ENCODE measurements at regions not wholly inside any gene's neighbourhood (a gene's known extent, or its start where the extent isn't known, plus 50 kb on each side); places are given as distances from the start of the nearest gene placed in this dataset.

DNA sequence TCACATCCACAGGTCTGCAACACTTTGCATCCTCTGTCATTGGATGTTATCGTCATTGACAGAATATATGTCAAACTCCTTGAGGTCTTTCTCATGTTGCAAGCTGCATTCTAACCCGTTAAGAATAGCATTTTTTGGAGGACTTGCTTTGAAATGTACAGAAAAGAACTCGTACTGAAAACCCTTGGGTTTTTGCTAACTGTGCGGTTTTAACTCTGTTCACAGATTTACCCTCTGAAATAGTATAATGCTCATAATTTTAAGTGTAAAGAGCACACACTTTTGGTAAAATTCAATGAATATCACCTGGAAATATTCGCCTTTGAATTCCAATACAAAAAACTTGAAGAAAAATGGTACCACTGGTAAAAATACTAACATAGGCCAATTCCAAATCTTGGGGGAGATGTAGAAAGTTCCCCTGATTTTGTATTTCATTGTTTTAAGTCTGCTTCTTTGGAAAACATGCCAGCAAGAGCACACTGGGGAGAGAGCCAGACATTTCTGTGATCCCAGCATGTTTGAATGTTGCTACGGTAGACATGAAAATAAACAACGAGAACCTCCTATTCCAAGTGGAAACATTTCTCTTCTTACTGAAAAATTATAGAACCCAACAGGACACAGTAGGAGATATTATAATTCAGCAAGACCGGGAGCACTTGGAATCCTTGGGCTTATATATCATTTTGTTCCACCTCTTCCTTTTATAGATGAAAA, 446.0 kb downstream of the AEBP2 start:
- no peaks in the 10 kb centered on the region for H3K27me3 Mint-ChIP-seq
- ATAC-seq (no peak), DNase-seq (no peak)
- peaks cover 0 to 6% of the 10 kb centered on the region in 2 donors for H3K9me3 Mint-ChIP-seq
- H3K4me1 Mint-ChIP-seq = no peaks in the 10 kb centered on the region
- H3K27ac Mint-ChIP-seq = no peak overlapping the region
- H3K4me3 Mint-ChIP-seq = no peak overlapping the region

DNA sequence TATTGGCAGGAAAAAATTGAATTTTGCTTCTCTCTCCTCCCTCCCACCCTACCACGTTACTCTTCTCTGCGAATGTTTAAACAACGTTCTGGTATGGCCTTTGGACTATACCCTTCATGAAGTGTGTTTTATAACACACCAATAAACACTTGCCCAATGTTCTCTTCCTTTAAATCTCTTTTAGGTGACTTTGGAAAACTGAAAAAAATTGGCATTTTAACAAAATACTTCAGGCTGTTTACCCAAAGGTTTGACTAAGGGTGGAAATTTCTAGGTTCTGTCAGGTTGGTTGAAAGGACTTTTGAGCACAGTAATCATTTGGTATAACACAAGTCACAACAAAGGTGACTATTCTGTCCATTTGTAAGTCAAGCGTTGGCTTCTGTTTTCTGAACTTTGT, 446.8 kb downstream of the AEBP2 start:
- Mint-ChIP-seq H3K4me3 (no peak overlapping the region), H3K9me3 (peaks cover 0 to 6% of the 10 kb centered on the region in 2 donors), H3K27me3 (no peaks in the 10 kb centered on the region), H3K4me1 (no peaks in the 10 kb centered on the region), H3K27ac (no peak overlapping the region)
- DNase-seq (no peak), ATAC-seq (no peak)

DNA sequence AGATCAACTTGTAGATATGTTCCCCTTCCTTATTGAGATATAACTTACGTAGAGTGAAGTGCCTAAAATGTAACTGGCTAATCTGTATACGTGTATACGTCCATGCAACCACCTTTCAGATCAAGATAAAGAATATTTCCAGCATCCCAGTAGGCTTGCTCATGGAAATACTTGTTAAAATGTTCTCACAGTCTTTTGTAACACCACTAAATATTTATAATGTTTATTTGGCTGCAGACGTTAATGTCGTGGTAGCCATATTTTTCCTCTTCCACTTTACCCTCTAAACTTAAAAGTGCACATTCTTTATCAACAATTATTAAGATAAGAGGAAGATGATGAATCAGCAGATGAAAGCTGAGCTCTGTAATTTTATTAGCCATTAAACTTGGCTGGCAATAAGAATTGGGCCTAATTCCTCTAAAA, 447.4 kb downstream of the AEBP2 start:
- Mint-ChIP-seq H3K27ac (no peak overlapping the region), H3K4me3 (no peak overlapping the region), H3K4me1 (no peaks in the 10 kb centered on the region), H3K27me3 (no peaks in the 10 kb centered on the region), H3K9me3 (peaks cover 0 to 6% of the 10 kb centered on the region in 2 donors)
- ATAC-seq (no peak), DNase-seq (no peak)

DNA sequence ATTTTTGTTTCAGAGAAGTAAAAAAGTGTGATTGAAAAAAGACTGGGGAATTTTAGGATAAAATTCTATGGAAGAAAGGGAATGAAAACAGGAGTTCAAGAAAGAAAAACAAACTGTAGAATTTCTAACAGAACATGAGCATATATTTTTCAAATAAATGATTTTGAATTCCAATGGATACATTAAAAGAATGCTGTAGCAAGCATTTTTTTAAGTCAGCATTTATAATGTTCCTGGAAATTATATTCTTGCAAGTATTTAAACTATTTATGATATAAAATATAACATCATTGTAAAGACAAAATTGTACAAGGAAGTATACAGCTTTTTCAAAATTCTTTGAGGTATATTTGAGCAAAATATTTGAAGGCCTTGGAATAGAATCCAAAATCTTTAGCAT, 450.7 kb downstream of the AEBP2 start:
- no peak for ATAC-seq
- DNase-seq = no peak
- Mint-ChIP-seq H3K27me3 (no peaks in the 10 kb centered on the region), H3K9me3 (no peaks in the 10 kb centered on the region), H3K27ac (no peak overlapping the region), H3K4me1 (peaks cover 17% of the 10 kb centered on the region), H3K4me3 (no peak overlapping the region)

DNA sequence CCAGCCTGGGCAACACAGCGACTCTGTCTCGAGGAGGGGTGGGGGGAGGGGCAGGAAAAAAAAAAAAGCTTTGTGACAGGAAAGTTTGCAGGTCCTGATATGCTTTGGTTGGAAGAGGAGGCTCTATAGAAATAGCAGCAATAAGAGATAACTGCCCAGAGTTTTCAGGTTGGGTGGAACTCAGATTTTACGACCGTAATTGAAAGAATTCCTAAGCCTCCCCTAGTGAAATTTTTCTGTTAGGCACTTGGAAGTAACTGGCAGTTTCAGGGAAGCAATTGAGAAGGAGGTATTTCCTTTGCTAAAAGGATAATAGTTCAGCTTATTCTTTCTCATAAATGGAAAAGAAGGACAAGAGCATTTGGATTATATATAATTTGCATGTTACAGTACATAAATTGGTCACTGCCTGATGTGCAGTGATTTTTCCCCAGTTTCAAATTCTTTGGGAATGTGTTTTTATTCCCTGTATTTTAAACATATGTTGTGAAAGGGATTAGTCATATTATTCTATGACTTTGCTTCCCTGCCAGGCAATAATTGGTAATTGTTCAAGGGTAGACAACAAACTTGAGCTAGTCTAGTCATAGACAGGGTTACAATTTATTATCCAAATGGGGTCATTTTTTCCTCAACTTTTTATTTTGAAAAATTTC, 452.8 kb downstream of the AEBP2 start:
- DNase-seq (no peak), ATAC-seq (no peak)
- Mint-ChIP-seq H3K4me1 (peaks cover 23% of the 10 kb centered on the region), H3K27ac (no peak overlapping the region), H3K9me3 (no peaks in the 10 kb centered on the region), H3K27me3 (no peaks in the 10 kb centered on the region), H3K4me3 (no peak overlapping the region)

DNA sequence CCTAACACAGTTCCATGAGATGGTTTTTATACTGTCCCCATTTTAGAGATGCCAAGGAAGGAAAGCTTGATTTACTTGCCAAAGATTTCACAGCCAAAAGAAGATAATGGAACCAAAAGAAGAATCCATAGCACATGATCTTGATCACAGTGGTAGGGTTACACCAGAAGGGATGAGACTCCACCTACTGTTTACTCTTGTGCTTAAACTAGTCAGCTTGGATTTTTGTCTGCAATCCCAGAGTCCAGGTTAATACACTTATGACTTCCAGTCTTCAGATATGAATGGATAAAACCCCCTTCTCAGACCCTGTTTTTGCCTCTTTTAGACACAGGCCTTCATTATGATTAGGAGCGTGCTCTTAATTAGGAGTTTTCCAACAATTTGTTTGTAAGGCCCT, 454.2 kb downstream of the AEBP2 start:
- Mint-ChIP-seq H3K27ac (no peak overlapping the region), H3K9me3 (no peaks in the 10 kb centered on the region)
- no peak for ATAC-seq

DNA sequence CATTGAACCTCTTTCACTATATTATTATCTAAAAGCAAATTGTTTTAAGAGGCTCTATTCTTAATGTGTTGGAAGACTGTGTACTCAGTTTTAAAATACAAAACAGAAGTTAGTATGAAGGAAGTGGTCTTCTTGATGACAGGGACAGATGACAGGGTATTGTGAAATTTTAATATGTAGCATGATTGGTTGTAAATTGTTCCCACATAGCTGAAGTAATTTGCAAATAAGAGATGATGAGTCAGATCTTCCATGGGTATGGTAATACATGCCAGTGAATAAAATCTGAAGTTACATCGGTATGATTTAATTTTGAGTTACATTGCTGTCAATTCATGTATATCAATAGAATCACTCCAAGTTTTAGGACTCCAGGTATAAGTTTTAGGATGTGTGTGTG, 454.8 kb downstream of the AEBP2 start:
- peak overlapping the region; percentile 99 to 100 for H3K27ac Mint-ChIP-seq
- peak; percentile 80 for ATAC-seq

More for the DNA sequence above, 454.2 kb downstream of the AEBP2 start:
- Mint-ChIP-seq H3K4me3 (no peak overlapping the region), H3K27me3 (no peaks in the 10 kb centered on the region), H3K4me1 (peaks cover 23% of the 10 kb centered on the region)
- no peak for DNase-seq

DNA sequence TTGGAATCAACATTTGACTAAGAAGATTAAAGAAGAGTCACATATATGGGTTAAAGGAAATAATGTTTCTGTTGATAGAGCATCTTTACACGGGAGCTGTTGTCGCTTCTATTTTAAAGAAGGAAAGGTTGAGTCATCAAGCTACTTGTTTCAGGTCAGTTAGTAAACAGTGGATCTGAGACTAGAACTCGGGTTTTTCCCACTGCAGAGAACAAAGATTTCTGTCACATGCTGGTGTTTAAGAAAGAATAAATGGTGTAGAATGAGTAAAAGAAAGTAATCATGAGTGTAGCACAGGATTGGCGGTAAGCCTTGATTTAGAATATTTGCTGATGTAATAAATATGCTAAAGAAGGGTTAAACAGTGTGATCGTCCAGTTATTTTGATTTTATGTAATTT, 455.5 kb downstream of the AEBP2 start:
- ATAC-seq = peak; percentile 90
- H3K9me3 Mint-ChIP-seq = no peaks in the 10 kb centered on the region
- peaks cover 23% of the 10 kb centered on the region for H3K4me1 Mint-ChIP-seq
- peak; percentile 14 to 38 for DNase-seq
- no peaks in the 10 kb centered on the region for H3K27me3 Mint-ChIP-seq
- peak overlapping the region; percentile 51 to 59 for H3K4me3 Mint-ChIP-seq
- H3K27ac Mint-ChIP-seq = peak overlapping the region; percentile 99 to 100

More for the DNA sequence above, 454.8 kb downstream of the AEBP2 start:
- DNase-seq = no peak
- Mint-ChIP-seq H3K4me3 (peak overlapping the region; percentile 76 to 89), H3K4me1 (peaks cover 23% of the 10 kb centered on the region), H3K27me3 (no peaks in the 10 kb centered on the region), H3K9me3 (no peaks in the 10 kb centered on the region)

DNA sequence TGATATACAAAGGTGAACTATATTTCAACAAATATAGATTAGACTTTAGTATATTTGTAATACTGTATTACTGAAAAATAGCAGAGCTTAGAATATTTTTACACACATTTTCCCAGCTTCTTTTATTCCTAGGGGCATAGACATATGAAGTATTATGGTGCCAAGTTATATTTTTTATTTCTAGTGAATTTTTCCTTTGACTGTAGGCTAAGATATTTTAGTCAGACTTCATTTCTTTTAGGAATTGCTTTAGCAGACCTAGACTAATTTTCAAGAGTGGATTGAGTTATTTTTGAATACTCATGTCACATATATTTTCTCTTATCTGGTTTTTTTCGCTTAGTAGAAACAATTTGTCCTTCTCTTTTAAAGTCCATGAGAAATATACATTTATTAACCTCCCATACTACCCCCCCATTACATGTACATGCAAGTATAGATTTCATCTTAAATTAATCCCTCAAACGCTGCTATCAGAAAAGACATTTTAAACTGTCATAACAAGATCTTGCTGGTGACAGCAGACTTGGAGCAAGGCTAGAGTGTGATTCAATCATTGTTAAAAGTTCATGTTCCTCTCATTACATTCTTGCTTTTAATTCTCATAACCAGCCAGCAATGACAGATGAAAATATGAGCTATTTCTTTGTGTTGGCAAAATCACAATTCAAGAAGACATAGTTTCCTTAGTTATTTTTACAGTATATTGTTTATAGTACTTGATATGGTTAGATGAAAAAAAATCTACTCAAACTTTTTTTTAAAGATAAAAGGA, 456.1 kb downstream of the AEBP2 start:
- peak overlapping the region; percentile 2 to 99 for H3K27ac Mint-ChIP-seq
- no peaks in the 10 kb centered on the region for H3K9me3 Mint-ChIP-seq
- H3K4me1 Mint-ChIP-seq = peaks cover 23% of the 10 kb centered on the region
- DNase-seq = no peak
- H3K4me3 Mint-ChIP-seq = peak overlapping the region in 1 of 2 donors; percentile 6
- ATAC-seq = no peak
- no peaks in the 10 kb centered on the region for H3K27me3 Mint-ChIP-seq

DNA sequence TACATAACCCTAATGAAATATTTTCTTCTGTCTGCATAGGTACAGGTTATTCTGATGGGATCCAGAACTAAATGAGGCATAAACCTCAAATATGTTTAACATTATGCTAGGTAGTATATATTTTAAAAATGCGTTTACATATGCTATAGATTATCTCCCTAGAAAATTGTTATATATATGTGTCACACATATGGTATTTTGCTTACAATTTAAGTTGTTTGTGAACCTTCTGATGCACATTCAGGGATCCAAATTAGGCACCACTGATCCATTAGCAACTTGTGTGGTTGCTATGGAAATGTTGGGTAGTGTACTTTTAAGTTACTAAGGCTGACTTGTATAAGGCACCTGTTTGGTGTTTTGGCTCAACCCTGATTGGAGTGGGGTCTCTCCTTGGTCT, 456.7 kb downstream of the AEBP2 start:
- Mint-ChIP-seq H3K9me3 (no peaks in the 10 kb centered on the region), H3K4me1 (peaks cover 23% of the 10 kb centered on the region), H3K4me3 (no peak overlapping the region), H3K27me3 (no peaks in the 10 kb centered on the region), H3K27ac (no peak overlapping the region)
- DNase-seq (no peak), ATAC-seq (no peak)

DNA sequence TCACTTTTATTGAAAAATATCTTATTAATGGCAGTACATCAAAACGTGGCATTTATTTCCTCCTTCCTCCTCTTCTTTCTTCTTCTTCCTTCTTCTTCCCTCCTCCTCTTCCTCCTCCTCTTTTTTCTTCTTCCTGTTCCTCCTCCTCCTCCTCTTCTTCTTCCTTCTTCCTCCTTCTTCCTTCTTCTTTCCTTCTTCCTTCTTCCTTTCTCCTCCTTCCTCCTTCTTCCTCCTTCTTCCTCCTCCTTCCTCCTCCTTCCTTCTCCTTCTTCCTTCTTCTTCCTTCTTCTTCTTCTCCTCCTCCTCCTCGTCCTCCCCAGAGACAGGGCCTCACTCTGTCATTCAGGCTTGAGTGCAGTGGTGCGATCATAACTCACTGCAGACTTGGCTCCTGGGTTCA, 457.2 kb downstream of the AEBP2 start:
- Mint-ChIP-seq H3K27me3 (no peaks in the 10 kb centered on the region), H3K4me3 (no peak overlapping the region), H3K9me3 (no peaks in the 10 kb centered on the region), H3K4me1 (peaks cover 23% of the 10 kb centered on the region), H3K27ac (peak overlapping the region in 1 of 2 donors; percentile 74)
- no peak for DNase-seq
- no peak for ATAC-seq

DNA sequence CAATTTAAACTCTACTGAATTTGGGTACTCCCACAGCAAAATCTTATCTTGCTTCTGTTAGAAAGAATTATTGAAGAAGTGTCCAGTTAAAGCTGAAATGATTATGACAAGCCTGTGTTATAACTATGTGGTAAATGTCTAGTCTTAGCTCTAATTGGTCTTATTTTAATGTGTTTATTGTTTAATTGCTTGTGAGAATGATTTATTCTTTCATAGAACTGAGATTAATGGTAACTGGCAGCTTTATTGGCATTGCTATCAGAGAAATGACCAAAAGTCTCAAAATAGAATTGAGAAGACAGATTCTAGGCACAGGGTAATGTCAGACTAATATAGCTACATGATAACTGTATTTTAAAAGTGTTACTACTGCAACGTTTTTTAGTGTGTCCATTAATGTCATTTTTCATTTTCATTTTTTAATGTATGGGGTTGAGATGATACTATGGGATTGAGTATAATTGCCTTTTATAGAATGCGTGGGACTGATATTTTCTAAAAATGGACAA, 458.7 kb downstream of the AEBP2 start:
- peaks cover 23% of the 10 kb centered on the region for H3K4me1 Mint-ChIP-seq
- no peak overlapping the region for H3K4me3 Mint-ChIP-seq
- ATAC-seq = no peak
- no peak overlapping the region for H3K27ac Mint-ChIP-seq
- no peak for DNase-seq
- H3K27me3 Mint-ChIP-seq = no peaks in the 10 kb centered on the region
- no peaks in the 10 kb centered on the region for H3K9me3 Mint-ChIP-seq

DNA sequence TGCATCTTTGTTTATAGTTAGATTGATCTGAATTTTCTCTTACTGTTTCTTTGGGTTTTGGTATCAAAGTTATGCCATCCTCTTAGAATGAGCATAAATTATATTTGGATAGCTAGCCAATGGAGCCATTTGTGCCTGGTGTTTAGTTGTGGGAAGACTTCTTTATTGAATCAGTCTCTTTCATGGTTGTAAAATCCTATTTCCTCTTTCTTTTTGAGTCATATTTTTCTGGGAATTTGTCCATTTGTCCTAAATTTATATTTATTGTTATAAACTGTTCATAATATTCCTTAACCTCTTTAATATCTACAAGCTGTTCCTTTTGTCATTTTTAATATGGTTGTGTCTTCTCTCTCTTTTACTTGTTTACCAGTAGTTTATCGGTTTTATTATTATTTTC, 462.5 kb downstream of the AEBP2 start:
- no peak overlapping the region for H3K27ac Mint-ChIP-seq
- H3K27me3 Mint-ChIP-seq = no peaks in the 10 kb centered on the region
- H3K4me1 Mint-ChIP-seq = no peaks in the 10 kb centered on the region
- no peak overlapping the region for H3K4me3 Mint-ChIP-seq
- no peak for ATAC-seq
- H3K9me3 Mint-ChIP-seq = no peaks in the 10 kb centered on the region
- DNase-seq = no peak

DNA sequence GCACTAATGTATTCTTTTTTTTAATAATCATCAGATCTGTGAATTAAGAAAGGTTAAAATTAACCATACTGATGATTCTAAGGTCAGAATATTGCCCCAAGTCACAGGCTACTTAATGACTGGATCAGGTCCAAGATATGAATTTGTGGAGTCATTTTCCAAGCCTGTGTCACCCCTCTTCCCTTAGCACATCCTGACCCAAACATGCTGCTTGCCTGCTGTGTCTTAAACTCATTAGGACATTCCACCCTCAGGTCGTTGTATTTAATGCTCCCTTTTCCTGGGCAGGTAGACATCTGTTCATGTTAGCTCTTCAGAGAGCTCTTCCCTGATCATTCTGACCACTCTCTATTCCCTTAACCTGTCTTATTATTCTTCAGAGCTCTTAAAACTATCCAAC, 463.5 kb upstream of the PDE3A start:
- peaks cover 7% of the 10 kb centered on the region for H3K4me1 Mint-ChIP-seq
- no peaks in the 10 kb centered on the region for H3K27me3 Mint-ChIP-seq
- no peak overlapping the region for H3K27ac Mint-ChIP-seq
- DNase-seq (no peak), ATAC-seq (no peak)
- no peak overlapping the region for H3K4me3 Mint-ChIP-seq
- no peaks in the 10 kb centered on the region for H3K9me3 Mint-ChIP-seq

DNA sequence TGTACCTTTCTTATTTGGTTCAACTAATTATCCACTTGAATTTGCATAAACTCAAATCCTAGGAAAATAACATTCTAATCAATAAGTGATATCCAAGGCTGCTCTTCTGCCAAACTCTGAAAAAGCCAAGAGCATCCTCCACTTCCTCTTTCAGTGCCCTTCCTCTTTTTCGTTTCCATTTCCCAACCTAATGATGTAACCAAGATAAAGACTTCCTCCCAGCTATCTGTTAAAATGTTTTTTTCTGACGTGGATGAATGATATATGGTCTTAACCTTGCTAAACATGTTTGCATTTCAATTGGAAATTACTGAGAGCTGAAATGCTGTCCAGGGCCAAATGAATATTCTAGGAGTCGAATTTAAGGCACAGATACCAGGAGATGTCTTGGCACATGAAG, 459.5 kb upstream of the PDE3A start:
- H3K27me3 Mint-ChIP-seq = no peaks in the 10 kb centered on the region
- no peak overlapping the region for H3K4me3 Mint-ChIP-seq
- DNase-seq = no peak
- H3K9me3 Mint-ChIP-seq = no peaks in the 10 kb centered on the region
- peaks cover 7% of the 10 kb centered on the region for H3K4me1 Mint-ChIP-seq
- no peak overlapping the region for H3K27ac Mint-ChIP-seq
- ATAC-seq = no peak

DNA sequence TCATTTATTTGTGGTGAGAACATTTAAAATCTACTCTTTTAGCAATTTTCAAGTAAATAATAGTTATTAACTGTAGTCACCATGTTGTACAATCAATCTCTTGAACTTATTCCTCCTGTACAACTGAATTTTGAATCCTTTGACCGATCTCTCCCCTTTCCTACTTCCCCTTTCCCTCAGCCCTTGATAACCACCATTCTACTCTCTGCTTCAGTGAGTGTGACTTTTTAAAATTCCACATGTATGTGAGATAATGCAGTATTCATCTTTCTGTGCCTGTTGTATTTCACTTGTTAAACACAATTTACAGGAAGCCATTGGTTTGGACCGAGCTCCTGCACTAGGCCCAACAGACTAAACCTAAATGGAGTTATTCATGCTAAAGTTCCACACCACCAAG, 458.9 kb upstream of the PDE3A start:
- Mint-ChIP-seq H3K4me3 (no peak overlapping the region), H3K4me1 (peaks cover 7% of the 10 kb centered on the region), H3K27me3 (no peaks in the 10 kb centered on the region), H3K27ac (no peak overlapping the region), H3K9me3 (no peaks in the 10 kb centered on the region)
- DNase-seq = no peak
- ATAC-seq = no peak
